A549 (cell line): ENCODE measurements at regions not wholly inside any gene's neighbourhood (a gene's known extent, or its start where the extent isn't known, plus 50 kb on each side); places are given as distances from the start of the nearest gene placed in this dataset.

Experiments used
- CEBPB ChIP-seq, 2 experiments: fragments of >200 bp in 1 of 2; sonication (Bioruptor Twin) in 1 of 2; formaldehyde crosslinking in 1 of 2; IDR thresholded peaks; 2 replicates each; pipeline ENCODE4 v1.6.1; 2012 to 2016
- EHMT2 ChIP-seq: fragments of 200-600 bp; sonication (generic); IDR thresholded peaks from 2 replicates; pipeline ENCODE4 v1.6.1; 2016; ENCODE audit warnings: antibody characterized with exemption, low read depth, mild to moderate bottlenecking, moderate library complexity
- EP300 ChIP-seq, 2 experiments: fragments of >200 bp; sonication (Bioruptor Twin); formaldehyde crosslinking; IDR thresholded peaks; 2 replicates in 1 of 2; 3 replicates in 1 of 2; pipeline ENCODE4 v1.6.1; 2016 to 2017
- JUN ChIP-seq, 2 experiments: fragments of >200 bp; sonication (Bioruptor Twin); formaldehyde crosslinking; IDR thresholded peaks; 2 replicates in 1 of 2; 3 replicates in 1 of 2; pipeline ENCODE4 v1.6.1; 2016 to 2017
- POLR2A ChIP-seq: IDR thresholded peaks from 2 replicates; pipeline ENCODE4 v1.6.1; 2012; ENCODE audit warnings: mild to moderate bottlenecking, low read length
- RAD21 ChIP-seq, 2 experiments: fragments of >200 bp in 1 of 2; sonication (Bioruptor Twin) in 1 of 2; formaldehyde crosslinking in 1 of 2; IDR thresholded peaks in 1 of 2; conservative IDR thresholded peaks in 1 of 2; 2 replicates in 1 of 2; 3 replicates in 1 of 2; pipeline ENCODE4 v1.6.1; 2012 to 2018; ENCODE audit warnings: inconsistent platforms in 1 of 2
- SMC3 ChIP-seq: fragments of >200 bp; sonication (Bioruptor Twin); formaldehyde crosslinking; IDR thresholded peaks from 3 replicates; pipeline ENCODE4 v1.6.1; 2018; ENCODE audit warnings: inconsistent platforms
- ZSCAN20 ChIP-seq: fragments of 250-450 bp; sonication (Bioruptor Pico); IDR thresholded peaks from 2 replicates; pipeline ENCODE4 v1.8.0; 2022; ENCODE audit warnings: mild to moderate bottlenecking, moderate library complexity
- TF ChIP-seq, protein P1 (sequence below): fragments of >200 bp; sonication (Bioruptor Twin); formaldehyde crosslinking; IDR thresholded peaks from 3 replicates; pipeline ENCODE4 v1.5.1; 2016
- TF ChIP-seq, protein P2 (sequence below): IDR thresholded peaks from 2 replicates; pipeline ENCODE4 v1.6.1; 2012
- TF ChIP-seq, protein P3 (sequence below): fragments of >200 bp; sonication (Bioruptor Twin); formaldehyde crosslinking; IDR thresholded peaks from 3 replicates; pipeline ENCODE4 v1.6.1; 2016
- TF ChIP-seq, protein P4 (sequence below): fragments of 450-650 bp; IDR thresholded peaks from 2 replicates; pipeline ENCODE4 v1.6.1; 2014; ENCODE audit warnings: antibody characterized with exemption
- TF ChIP-seq, protein P5 (sequence below): IDR thresholded peaks from 2 replicates; pipeline ENCODE4 v1.6.1; 2012; ENCODE audit warnings: low read depth, borderline replicate concordance

DNA sequence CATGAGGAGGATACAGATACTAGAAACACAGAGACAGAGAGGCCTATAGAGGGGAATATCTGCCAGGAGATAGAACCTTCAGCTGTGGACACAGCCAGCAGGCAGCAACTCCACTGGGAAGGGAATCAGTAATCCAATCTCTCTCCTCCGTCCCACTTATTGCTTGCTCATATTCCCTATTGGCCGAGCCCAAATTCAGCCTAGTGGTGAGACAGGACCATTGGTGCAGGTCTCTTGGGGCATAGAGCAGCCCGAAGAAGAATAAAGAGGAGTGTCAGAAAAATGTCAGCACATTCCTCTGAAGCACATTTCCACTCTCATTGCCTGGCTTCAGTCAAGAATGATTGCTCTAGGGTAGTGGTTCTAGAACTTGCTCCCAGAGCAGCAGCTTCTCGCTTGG lies 1091.5 kb upstream of the GYPC start:
- TF ChIP-seq, protein P1, sequence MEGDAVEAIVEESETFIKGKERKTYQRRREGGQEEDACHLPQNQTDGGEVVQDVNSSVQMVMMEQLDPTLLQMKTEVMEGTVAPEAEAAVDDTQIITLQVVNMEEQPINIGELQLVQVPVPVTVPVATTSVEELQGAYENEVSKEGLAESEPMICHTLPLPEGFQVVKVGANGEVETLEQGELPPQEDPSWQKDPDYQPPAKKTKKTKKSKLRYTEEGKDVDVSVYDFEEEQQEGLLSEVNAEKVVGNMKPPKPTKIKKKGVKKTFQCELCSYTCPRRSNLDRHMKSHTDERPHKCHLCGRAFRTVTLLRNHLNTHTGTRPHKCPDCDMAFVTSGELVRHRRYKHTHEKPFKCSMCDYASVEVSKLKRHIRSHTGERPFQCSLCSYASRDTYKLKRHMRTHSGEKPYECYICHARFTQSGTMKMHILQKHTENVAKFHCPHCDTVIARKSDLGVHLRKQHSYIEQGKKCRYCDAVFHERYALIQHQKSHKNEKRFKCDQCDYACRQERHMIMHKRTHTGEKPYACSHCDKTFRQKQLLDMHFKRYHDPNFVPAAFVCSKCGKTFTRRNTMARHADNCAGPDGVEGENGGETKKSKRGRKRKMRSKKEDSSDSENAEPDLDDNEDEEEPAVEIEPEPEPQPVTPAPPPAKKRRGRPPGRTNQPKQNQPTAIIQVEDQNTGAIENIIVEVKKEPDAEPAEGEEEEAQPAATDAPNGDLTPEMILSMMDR, result no peak
- TF ChIP-seq, protein P2, sequence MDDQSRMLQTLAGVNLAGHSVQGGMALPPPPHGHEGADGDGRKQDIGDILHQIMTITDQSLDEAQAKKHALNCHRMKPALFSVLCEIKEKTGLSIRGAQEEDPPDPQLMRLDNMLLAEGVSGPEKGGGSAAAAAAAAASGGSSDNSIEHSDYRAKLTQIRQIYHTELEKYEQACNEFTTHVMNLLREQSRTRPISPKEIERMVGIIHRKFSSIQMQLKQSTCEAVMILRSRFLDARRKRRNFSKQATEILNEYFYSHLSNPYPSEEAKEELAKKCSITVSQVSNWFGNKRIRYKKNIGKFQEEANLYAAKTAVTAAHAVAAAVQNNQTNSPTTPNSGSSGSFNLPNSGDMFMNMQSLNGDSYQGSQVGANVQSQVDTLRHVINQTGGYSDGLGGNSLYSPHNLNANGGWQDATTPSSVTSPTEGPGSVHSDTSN, result no peak
- no peak for TF ChIP-seq ZSCAN20 (CRISPR knock-in tag)
- TF ChIP-seq, protein P3, sequence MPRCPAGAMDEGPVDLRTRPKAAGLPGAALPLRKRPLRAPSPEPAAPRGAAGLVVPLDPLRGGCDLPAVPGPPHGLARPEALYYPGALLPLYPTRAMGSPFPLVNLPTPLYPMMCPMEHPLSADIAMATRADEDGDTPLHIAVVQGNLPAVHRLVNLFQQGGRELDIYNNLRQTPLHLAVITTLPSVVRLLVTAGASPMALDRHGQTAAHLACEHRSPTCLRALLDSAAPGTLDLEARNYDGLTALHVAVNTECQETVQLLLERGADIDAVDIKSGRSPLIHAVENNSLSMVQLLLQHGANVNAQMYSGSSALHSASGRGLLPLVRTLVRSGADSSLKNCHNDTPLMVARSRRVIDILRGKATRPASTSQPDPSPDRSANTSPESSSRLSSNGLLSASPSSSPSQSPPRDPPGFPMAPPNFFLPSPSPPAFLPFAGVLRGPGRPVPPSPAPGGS, result no peak
- TF ChIP-seq POLR2A, result no peak
- TF ChIP-seq SMC3, result no peak
- TF ChIP-seq EHMT2, result no peak
- TF ChIP-seq, protein P4, sequence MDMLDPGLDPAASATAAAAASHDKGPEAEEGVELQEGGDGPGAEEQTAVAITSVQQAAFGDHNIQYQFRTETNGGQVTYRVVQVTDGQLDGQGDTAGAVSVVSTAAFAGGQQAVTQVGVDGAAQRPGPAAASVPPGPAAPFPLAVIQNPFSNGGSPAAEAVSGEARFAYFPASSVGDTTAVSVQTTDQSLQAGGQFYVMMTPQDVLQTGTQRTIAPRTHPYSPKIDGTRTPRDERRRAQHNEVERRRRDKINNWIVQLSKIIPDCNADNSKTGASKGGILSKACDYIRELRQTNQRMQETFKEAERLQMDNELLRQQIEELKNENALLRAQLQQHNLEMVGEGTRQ, result no peak
- no peak for TF ChIP-seq RAD21 (conservative IDR thresholded peaks at IDR 0.05 in 1 of 2, IDR thresholded peaks at IDR 0.05 in 1 of 2)
- no peak for TF ChIP-seq EP300 (IDR thresholded peaks at IDR 0.05)
- TF ChIP-seq JUN (IDR thresholded peaks at IDR 0.05), result no peak
- TF ChIP-seq CEBPB (IDR thresholded peaks at IDR 0.05), result no peak
- TF ChIP-seq, protein P5, sequence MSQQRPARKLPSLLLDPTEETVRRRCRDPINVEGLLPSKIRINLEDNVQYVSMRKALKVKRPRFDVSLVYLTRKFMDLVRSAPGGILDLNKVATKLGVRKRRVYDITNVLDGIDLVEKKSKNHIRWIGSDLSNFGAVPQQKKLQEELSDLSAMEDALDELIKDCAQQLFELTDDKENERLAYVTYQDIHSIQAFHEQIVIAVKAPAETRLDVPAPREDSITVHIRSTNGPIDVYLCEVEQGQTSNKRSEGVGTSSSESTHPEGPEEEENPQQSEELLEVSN, result no peak
